GM18870 (cell line): ENCODE measurements at regions not wholly inside any gene's neighbourhood (a gene's known extent, or its start where the extent isn't known, plus 50 kb on each side); places are given as distances from the start of the nearest gene placed in this dataset.
"Not testable (repeated sequence)": the region's sequence is repeated elsewhere in the genome, so short reads cannot be mapped to it uniquely, and the experiment has no call there.

Experiments used
- ATAC-seq: cut with Tn5 transposase; IDR thresholded peaks from one replicate; pipeline ENCODE4 v1.9.1; 2021; ENCODE audit warnings: moderate library complexity; ENCODE audit not compliant: unreplicated experiment

DNA sequence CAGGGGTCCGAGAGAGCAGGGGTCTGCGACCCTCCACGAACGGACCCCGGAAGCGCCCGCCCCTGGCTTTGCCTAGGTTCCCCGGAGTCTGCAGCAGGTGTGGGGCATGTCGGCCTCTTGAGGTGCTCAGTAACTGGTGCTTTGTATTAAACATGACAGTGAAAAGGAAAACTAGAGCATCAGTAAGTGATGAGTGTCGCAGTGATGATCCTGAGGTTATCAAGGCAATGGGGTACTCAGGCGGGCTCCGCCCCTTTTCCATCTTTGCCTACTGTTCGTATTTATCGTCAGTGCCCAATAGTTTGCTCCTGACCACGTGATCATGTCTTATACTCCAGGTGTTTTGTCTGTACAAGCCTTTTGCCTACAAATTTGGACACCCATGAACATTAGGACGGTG lies 262.4 kb downstream of the ZNF37A start:
- peak; percentile 19 for ATAC-seq

DNA sequence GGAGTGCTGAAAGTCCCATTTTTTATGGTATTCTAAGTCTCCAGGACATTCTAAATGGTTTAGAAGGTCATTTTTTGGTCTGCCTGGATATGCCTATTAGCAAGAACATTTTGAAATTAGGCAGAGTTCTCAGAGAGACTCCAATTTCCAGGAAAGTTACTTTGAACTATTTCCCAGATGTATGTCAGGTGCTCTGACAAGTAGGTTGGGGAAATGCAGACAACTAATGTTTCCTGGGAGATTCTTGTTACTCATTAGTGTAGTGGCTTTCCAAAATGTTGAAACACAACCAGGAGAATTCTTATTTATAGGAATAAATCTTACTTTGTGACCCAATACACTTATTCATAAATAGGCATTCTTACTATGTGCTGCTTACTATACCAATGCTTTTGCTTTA lies 268.4 kb downstream of the ZNF37A start:
- ATAC-seq = not testable (repeated sequence)

DNA sequence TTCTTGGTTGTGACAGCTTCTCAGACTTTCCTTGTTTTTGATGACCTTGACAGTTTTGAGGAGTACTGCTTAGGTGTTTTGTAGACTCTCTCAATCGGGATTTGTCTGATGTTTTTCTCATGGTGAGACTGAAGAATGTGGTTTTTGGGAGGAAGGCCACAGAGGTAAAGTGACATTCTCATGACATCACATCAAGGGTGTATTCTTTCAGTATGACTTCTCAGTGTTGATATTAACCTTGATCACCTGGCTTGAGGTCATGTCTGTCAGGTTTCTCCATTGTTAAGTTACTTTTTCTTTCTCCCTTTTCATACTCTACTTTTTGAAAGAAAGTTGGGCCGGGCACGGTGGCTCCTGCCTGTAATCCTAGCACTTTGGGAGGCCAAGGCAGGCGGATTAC lies 269.9 kb downstream of the ZNF37A start:
- not testable (repeated sequence) for ATAC-seq

DNA sequence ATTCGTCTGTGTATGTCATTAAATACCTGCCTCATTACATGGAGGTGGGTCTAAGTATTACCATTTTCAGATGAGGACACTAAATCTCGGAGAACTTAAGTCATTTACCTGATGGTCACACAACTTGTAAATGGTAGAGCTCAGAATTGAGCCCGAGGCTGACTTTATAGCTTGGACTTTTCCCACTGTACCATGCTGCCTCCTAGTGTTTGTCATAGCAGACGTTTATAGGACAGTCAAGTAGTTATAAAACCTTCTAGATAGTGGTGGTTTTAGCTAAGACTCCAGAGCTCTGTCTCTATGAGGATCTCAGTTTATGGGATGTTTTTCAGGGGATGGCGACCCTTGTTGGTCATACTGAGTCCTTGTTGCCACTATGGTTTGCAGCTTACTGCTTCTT lies 271.8 kb downstream of the ZNF37A start:
- ATAC-seq = not testable (repeated sequence)

DNA sequence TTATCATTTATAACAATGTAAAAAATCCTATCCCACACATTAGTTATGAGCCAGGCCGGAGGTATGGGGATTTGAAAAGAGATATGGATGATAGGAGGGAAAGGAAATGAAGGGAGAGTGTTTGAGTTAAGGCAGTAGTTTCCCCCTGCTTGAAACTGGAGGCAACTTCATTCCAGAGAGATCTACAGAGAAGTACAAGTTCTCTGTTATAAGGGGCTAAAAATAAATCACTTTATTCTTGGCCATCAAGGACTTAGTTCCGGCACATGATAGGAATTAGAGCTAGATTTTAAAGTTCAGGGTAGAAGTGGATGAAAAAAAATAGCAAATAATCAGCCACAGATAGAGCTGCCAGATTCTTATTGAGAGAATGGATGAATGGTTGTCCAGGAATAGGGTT lies 289.7 kb downstream of the ZNF37A start:
- not testable (repeated sequence) for ATAC-seq

DNA sequence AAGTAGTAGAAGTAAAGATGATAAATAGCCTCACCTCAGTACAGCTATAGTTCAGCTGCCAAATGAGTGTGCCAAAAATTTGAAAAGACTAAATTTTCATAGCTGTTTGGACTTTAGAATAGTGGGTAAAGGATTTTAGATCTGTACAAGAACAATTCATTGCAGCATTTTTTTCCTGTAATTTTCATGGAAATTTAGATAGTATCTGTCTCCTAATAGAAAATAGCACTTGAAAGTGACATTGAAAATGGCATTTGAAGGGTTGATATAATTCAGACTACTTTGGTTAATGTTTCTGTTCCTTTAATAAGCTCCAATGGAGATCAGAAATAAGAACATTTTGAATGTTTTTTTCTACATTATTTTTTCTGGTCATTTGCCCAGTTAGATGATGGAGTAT lies 292.7 kb downstream of the ZNF37A start:
- not testable (repeated sequence) for ATAC-seq

DNA sequence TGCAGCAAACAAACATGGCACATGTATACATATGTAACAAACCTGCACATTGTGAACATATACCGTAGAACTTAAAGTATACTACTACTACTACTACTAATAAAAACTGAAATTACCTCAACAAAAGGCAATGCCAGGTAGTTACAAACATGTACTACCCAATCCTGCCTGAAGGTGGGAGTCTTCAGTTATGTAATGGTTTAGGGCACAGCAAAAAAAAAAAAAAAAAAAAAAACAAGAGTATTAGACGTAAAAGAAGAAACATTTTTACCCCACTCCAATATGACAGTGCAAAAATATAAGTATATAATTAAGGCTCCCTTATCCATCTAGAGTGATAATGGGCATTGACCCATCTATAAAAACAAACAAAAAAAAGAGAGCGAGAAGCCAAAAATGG lies 296.6 kb downstream of the ZNF37A start:
- ATAC-seq = peak; percentile 61

DNA sequence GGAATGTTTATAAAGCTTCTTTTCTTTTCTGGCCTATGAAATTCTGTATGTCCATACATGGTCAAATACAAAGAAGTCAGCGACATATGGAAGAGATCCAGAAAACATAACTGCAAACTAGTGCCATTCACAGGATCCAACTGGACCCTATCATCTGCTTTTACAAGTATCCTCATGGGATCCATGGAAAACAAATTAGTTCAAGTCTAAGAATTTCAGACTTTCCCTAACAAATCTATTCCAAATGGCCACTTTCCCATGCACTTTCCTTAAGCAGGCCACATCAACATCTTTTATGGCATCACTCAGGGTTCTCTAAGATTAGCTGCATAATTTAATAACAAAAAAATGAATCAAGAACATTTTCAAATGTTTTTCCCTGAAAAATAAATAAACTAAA lies 301.3 kb downstream of the ZNF37A start:
- not testable (repeated sequence) for ATAC-seq

DNA sequence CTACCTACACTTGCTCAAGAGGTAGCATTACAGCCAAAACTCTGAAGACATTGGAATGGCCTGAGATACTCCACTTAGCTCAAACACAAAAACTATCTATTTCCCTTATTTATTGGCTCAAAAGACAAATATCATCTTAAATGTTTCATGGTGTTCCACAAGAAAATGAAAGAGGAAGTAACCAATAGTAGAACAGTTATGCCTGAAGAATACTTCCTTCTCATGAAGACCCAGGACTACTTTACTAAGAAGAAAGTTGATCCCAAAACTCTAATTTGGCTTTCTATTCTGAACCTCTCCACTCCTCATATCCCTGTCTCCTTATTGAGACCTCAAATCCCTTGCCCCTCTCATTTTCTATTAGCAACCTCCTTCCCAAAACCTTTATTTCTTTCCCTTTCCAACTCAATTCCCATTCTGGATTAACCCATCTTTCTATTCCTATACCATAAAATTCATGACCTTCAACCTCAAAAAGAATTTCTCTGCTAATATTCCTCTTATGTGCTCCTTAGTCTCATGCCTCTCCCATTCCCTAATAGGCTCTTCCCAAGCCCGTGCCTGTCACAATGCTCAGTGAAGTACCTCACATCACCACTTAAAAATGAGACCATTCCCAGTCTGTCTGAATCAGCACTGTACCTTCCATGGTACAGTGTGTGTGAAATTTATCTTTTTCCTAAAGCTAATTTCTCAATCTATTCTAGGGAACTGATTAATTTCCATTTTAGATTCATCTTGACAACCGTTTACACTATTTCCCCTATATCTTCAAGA lies 302.2 kb downstream of the ZNF37A start:
- ATAC-seq = not testable (repeated sequence)

DNA sequence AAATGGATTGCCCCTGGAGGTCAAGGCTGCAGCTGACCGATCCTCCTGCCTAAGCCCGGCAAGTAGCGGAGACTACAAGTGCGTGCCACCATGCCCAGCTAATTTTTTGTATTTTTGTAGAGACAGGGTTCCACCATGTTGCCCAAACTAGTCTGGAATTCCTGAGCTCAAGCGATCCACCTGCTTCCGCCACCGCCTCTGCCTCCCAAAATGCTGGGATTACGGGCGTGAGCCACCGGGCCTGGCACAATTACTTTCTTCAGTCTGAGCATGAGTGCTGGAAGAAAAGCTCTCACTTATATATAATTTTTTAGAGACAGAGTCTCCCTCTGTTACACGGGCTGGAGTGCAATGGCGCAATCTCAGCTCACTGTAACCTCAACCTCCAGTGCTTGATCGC lies 307.4 kb downstream of the ZNF37A start:
- not testable (repeated sequence) for ATAC-seq

DNA sequence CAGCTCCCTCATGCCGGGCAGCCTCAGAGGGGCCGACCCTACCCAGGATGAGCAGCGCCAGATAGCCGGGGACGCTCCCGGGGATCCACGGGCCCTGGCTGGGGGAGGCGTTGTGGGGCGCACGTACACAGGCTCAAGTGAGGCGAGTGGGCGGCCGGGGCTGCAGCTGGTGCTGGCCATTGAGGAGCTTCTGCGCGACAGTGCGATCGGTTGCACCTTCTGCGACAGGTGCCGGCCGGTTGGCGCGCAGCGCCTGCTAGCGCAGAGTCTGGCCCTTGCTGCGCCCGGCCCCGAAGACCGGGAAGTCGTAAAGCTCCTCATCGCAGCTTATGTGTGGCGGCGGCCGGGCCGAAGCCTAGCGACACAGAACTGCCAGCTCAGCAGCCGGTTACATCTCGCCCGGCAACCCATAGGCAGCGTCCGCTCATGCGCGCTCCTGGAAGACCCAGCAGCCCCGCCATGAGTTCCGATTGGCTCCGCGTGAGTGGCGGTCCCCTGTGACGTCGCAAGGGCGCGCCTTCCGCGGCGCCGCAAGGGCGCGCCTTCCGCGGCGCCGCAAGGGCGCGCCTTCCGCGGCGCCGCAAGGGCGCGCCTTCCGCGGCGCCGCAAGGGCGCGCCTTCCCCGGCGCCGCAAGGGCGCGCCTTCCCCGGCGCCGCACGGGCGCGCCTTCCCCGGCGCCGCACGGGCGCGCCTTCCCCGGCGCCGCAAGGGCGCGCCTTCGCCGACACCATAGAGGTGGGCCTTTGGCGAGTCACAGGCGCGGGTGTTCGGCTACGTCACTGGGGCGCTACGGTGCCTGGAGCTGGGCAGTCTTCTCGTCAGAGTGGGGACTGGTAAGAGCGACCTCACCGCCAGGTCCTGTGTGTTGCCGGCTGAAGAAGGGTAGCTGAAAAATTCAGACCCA lies 308.6 kb downstream of the ZNF37A start:
- ATAC-seq = peak; percentile 98

DNA sequence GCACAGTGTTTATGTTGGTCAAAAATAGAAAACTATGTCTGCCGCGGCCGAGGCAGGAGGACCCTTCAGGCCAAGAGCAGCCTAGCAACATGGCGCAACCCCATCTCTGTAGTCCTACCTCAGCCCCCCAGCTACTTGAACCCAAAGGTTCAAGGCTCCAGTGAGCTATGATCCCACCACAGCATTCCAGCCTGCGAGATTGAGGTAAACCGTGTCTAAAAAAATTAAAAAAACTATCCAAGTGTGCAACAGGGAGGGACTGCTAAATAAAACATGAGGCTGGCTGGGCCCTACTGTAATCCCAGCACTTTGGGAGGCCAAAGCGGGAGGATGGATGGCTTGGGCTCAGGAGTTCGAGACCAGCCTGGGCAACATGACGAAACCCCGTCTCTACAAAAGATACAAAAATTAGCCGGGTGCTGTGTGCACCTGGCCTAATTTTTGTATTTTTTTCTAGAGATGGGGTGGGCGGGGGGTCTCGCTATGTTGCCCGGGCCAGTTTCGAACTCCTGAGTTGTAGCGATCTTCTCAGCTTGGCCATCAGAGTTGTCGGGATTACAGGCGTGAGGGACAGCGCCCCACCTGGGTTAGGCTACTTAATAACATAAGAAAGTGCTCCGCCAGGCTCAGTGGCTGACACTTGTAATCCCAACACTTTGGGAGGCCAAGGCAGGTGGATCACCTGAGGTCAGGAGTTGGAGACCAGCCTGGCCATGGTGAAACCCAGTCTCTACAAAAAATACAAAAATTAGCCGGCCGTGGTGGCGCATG lies 309.4 kb downstream of the ZNF37A start:
- not testable (repeated sequence) for ATAC-seq

DNA sequence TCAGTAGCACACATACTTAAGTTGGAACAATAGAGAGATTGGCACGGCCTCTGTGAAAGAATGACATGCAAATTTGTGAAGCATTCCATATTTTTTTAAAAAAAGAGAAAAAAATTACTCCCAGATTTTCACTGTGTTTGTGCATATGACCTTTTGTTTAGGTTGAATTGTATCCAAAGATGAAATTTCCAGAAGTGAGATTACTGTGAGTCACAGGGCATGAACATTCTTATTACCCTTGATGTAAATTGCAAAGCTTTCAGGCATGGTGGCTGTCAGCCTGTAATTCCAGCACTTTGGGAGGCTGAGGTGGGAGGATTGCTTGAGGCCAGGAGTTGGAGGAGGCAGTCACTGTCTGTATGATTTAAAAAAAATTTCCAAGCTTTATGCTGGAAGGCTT lies 329.5 kb downstream of the ZNF37A start:
- ATAC-seq = not testable (repeated sequence)

DNA sequence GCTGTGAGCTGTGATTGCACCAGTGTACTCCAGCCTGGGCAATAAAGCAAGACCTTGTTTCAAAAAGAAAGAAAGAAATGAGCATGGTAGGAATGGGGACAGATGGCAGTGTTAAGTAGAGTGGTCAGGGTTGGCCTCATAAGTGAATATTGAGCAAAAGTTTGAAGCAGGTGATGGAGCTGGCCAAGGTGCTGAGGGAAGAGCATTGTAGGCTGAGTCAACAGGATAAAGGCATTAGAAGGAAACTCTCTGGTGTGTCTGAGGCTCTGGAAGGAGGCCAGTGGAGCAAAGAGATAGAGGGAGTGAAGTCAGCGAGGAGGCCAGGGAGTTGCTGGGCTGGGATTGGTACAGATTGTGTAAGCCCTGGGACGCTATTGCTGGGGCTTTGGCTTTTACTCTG lies 336.1 kb downstream of the ZNF37A start:
- not testable (repeated sequence) for ATAC-seq

DNA sequence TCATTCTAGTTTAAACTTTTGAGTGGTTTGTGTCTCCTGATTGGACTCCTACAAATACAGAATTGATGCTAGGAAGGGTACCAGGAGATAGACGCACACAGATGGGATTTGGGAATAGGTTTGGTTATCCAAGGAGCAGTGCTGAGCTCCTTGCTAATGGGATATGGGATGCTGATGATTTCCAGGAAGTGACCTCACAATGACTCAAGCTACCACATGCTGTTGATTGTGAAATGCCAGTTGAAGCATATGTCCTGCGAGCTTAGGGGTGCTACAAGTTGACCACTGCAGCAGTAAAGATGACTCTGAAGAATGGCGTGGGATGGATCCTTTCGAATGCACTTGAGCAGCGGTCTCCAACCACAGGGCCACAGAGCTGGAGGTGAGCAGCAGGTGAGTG lies 343.2 kb downstream of the ZNF37A start:
- not testable (repeated sequence) for ATAC-seq

DNA sequence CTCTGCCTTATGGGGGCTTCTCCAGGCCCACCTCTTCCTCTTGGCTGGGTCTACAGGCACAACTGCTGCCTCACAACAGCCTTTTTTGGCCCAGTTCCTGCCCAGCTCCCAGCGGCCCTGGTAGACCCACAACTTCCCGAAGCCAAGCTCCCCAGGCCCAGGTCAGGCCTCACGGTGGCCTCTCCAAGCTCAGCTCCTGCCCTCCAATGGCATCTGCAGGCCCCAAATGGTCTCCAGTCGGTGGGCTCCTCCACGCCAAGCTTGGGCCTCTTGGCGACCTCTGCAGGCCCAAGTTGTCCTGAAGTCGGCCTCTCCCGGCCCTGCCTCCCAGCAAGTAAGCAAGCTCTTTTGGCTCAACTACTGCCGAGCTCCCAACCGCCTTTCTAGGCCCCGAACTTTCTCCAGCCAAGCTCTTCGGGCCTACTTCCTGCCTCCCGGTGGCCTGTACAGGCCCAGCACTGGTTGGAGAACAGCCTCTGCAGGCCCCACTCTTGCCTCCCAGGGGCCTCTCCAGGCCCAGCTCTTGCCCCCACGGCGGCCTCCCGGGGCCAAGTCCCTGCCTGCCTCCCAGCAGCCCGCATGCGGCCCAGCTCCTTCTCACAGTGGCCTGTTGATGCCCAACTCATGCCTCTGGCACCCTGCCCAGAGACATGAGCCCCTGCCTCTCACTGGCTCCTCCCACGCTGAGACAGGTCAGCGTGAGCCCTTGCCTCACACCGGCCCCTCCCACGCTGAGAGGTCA lies 354.6 kb downstream of the ZNF37A start:
- ATAC-seq = not testable (repeated sequence)

DNA sequence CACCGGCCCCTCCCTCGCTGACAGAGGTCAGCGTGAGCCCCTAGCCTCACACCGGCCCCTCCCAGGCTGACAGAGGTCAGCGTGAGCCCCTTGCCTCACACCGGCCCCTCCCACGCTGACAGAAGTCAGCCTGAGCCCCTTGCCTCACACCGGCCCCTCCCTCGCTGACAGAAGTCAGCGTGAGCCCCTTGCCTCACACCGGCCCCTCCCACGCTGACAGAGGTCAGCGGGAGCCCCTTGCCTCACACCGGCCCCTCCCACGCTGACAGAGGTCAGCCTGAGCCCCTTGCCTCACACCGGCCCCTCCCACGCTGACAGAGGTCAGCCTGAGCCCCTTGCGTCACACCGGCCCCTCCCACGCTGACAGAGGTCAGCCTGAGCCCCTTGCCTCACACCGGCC lies 355.5 kb downstream of the ZNF37A start:
- ATAC-seq = not testable (repeated sequence)

DNA sequence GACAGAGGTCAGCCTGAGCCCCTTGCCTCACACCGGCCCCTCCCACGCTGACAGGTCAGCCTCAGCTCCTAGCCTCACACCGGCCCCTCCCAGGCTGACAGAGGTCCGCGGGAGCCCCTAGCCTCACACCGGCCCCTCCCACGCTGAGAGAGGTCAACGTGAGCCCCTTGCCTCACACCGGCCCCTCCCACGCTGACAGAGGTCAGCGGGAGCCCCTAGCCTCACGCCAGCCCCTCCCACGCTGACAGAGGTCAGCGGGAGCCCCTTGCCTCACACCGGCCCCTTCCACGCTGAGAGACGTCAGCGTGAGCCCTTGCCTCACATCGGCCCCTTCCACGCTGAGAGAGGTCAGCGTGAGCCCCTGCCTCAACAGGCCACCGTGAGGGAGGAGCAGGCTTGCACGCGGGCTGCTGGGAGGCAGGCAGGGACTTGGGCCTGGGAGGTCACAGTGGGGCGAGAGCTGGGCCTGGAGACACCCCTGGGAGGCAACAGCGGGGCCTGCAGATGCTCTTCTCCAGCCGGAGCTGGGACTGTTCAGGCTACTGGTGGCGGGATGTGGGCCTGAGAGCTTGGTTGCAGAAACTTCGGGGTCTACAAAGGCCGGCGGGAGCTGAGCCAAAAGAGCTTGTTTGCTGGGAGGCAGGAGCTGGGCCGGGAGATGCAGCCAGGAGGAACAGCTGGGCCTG lies 356.4 kb downstream of the ZNF37A start:
- ATAC-seq = not testable (repeated sequence)

DNA sequence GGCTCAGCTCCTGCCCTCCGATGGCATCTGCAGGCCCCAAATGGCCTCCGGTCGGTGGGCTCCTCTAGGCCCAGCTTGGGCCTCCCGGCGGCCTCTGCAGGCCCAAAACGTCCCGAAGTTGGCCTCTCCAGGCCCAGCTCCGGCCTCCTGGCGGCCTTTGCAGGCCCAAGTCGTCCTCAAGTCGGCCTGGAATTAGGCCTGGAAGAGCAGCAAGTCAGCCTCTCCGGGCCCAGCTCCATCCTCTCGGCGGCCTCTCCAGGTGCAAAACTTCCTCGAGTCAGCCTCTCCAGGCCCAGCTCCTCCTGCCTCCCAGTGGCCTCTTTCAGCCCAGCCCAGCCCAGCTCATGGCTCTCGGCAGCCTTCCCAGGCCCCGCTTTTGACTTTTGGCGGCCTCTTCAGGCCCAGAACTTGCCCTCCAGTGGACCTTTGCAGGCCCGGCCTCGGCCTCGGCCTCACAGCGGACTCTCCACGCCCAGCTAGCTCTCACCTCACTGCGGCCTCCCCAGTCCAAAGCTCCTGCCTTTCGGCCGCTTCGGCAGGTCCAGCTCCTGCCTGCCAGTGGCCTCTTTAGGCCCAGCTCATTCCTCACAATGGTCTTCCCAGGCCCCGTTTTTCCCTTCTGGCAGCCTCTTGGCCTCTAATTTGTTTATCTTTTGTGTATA lies 357.3 kb downstream of the ZNF37A start:
- not testable (repeated sequence) for ATAC-seq
